ENCODE measurements at regions not wholly inside any gene's neighbourhood (a gene's known extent, or its start where the extent isn't known, plus 50 kb on each side); places are given as distances from the start of the nearest gene placed in this dataset.

DNA sequence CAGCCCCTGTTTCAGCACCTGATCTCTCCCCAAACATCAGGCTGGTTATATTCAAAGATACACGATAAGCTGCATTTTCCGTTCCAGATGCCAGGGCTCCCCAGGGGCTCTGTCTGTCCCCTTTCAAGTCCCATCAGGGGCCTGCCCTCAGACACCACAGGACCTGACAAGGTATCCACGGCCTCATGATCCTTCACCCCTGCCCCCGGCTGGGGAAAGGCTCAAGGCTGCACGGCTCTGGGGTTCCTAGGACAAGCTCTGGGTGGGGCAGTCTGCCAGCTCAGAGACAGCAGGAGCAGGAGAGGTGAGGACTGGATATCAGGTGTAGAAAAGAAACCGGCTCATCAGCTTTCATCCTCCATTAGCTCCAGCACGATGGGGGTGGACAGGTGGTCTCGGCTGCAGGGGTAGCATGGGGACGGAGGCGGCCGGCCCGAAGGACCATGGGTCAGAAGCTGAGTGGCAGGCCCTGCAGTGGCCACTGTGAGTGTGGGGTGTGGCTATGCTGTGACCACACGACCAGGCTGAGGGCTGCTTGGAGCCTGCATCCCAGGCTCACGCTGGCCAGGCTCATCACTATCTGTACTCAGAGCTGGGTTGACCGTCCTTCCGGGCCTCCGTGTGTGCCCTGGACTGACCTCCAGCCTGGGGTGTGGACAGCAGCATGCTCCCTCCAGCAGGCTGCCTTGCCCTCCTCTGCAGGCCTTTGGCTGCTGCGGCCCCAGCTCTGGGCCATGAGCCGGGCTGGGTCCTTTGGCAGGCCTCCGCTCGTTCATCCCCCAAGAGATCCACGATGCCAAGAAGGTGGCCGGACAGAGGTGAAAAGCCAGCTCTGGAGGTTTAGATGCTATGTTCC lies 386.2 kb downstream of the THBS2 start:
- Mint-ChIP-seq H3K4me3 (ENCODE audit: low read depth) (no peak overlapping the region), H3K36me3 (ENCODE audit: low read depth) (no peaks in the 10 kb centered on the region), H3K9me3 (no peaks in the 10 kb centered on the region), H3K27ac (no peak overlapping the region), H3K4me1 (ENCODE audit: low read depth) (no peaks in the 10 kb centered on the region), H3K27me3 (ENCODE audit: low read depth) (no peaks in the 10 kb centered on the region)
- intact Hi-C loops (cut with micrococcal nuclease), result no loop called here
- no peak for DNase-seq (ENCODE audit: low spot score)

DNA sequence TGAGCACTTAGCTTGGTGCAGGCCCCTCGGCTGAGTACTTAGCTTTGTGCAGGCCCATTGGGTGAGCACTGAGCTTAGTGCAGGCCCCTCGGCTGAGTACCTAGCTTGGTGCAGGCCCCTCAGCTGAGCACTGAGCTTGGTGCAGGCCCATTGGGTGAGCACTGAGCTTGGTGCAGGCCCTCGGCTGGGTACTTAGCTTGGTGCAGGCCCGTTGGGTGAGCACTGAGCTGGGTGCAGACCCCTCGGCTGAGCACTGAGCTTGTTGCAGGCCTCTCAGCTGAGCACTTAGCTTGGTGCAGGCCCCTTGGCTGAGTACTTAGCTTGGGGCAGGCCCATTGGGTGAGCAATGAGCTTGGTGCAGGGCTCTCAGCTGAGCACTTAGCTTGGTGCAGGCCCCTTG lies 387.1 kb downstream of the THBS2 start:
- H3K4me1 Mint-ChIP-seq (ENCODE audit: low read depth), result no peaks in the 10 kb centered on the region
- H3K27me3 Mint-ChIP-seq (ENCODE audit: low read depth), result no peaks in the 10 kb centered on the region
- no peak overlapping the region for H3K4me3 Mint-ChIP-seq (ENCODE audit: low read depth)
- intact Hi-C loops (cut with micrococcal nuclease), result no loop called here
- DNase-seq (ENCODE audit: low spot score), result no peak
- H3K36me3 Mint-ChIP-seq (ENCODE audit: low read depth), result no peaks in the 10 kb centered on the region
- no peaks in the 10 kb centered on the region for H3K9me3 Mint-ChIP-seq
- H3K27ac Mint-ChIP-seq, result no peak overlapping the region

DNA sequence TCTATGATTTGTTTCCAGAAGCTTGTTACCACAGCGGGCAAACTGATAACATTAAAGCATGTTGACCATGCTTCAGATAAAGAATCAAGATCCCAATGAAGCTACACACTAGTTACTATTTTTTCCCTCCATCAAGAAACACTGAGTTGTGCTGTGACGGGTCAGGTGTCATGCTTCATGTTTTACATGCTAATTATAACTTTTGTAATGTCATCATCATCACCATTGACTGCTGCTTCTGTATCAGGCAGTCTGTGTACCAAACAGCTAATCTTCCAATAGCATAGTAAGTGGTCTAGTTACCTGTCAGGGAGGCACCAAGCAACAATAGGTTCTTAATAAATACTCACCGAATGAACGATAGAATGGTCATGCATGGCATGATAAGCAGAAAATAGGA lies 388.1 kb downstream of the THBS2 start:
- Mint-ChIP-seq H3K27ac (no peak overlapping the region), H3K4me1 (ENCODE audit: low read depth) (no peaks in the 10 kb centered on the region), H3K4me3 (ENCODE audit: low read depth) (no peak overlapping the region), H3K9me3 (no peaks in the 10 kb centered on the region), H3K36me3 (ENCODE audit: low read depth) (no peaks in the 10 kb centered on the region), H3K27me3 (ENCODE audit: low read depth) (no peaks in the 10 kb centered on the region)
- intact Hi-C loops (cut with micrococcal nuclease), result no loop called here
- no peak for DNase-seq (ENCODE audit: low spot score)

- Mint-ChIP-seq H3K36me3 (ENCODE audit: low read depth) (no peaks in the 10 kb centered on the region), H3K4me3 (ENCODE audit: low read depth) (no peak overlapping the region), H3K4me1 (ENCODE audit: low read depth) (no peaks in the 10 kb centered on the region)
These were observed 388.8 kb downstream of the THBS2 start for GRCh38 chr6:168864541-168865460.

DNA sequence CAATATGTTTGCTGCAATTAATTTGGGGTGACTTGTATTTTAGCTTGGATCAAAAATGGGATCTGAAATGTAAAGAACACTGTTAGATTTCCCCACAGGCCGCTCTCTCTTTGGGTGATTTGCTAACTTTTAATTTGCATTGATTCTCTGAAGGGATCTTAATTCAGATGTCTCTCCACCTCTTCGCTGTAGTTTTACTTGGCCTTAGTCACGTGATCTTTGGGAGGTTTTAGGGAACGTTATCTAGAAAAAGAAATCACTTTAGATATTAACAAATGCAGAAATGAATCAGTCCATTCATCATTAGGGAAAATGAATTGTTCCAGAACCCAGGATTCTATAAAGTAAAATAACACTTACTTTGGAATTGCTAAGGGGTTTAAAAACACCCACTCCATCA lies 390.2 kb downstream of the THBS2 start:
- Mint-ChIP-seq H3K27ac (no peak overlapping the region), H3K36me3 (ENCODE audit: low read depth) (no peaks in the 10 kb centered on the region), H3K4me1 (ENCODE audit: low read depth) (no peaks in the 10 kb centered on the region), H3K27me3 (ENCODE audit: low read depth) (no peaks in the 10 kb centered on the region), H3K9me3 (no peaks in the 10 kb centered on the region), H3K4me3 (ENCODE audit: low read depth) (no peak overlapping the region)
- intact Hi-C loops (cut with micrococcal nuclease), result no loop called here
- DNase-seq (ENCODE audit: low spot score), result no peak

More at GRCh38 chr6:168864541-168865460, 388.8 kb downstream of the THBS2 start:
- Mint-ChIP-seq H3K27me3 (ENCODE audit: low read depth) (no peaks in the 10 kb centered on the region), H3K9me3 (no peaks in the 10 kb centered on the region), H3K27ac (no peak overlapping the region)
- no peak for DNase-seq (ENCODE audit: low spot score)
- intact Hi-C loops (cut with micrococcal nuclease), result no loop called here

- intact Hi-C loops (cut with micrococcal nuclease), result no loop called here
- Mint-ChIP-seq H3K27ac (no peak overlapping the region), H3K4me1 (ENCODE audit: low read depth) (no peaks in the 10 kb centered on the region)
These were observed 391.2 kb downstream of the THBS2 start for GRCh38 chr6:168862346-168862980.

GRCh38 chr6:168860987-168861386 lies 392.7 kb downstream of the THBS2 start:
- Mint-ChIP-seq H3K4me1 (ENCODE audit: low read depth) (no peaks in the 10 kb centered on the region), H3K36me3 (ENCODE audit: low read depth) (no peaks in the 10 kb centered on the region), H3K27ac (no peak overlapping the region), H3K9me3 (no peaks in the 10 kb centered on the region), H3K4me3 (ENCODE audit: low read depth) (no peak overlapping the region), H3K27me3 (ENCODE audit: low read depth) (no peaks in the 10 kb centered on the region)
- intact Hi-C loops (cut with micrococcal nuclease), result no loop called here
- DNase-seq (ENCODE audit: low spot score), result no peak

More at GRCh38 chr6:168862346-168862980, 391.2 kb downstream of the THBS2 start:
- Mint-ChIP-seq H3K9me3 (no peaks in the 10 kb centered on the region), H3K36me3 (ENCODE audit: low read depth) (no peaks in the 10 kb centered on the region), H3K27me3 (ENCODE audit: low read depth) (no peaks in the 10 kb centered on the region), H3K4me3 (ENCODE audit: low read depth) (no peak overlapping the region)
- DNase-seq (ENCODE audit: low spot score), result no peak

- Mint-ChIP-seq H3K4me1 (ENCODE audit: low read depth) (no peaks in the 10 kb centered on the region), H3K4me3 (ENCODE audit: low read depth) (no peak overlapping the region), H3K9me3 (no peaks in the 10 kb centered on the region), H3K27me3 (ENCODE audit: low read depth) (no peaks in the 10 kb centered on the region), H3K36me3 (ENCODE audit: low read depth) (no peaks in the 10 kb centered on the region), H3K27ac (no peak overlapping the region)
- intact Hi-C loops (cut with micrococcal nuclease), result no loop called here
- DNase-seq (ENCODE audit: low spot score), result no peak
These were observed 393.3 kb downstream of the THBS2 start for GRCh38 chr6:168860341-168860740.

DNA sequence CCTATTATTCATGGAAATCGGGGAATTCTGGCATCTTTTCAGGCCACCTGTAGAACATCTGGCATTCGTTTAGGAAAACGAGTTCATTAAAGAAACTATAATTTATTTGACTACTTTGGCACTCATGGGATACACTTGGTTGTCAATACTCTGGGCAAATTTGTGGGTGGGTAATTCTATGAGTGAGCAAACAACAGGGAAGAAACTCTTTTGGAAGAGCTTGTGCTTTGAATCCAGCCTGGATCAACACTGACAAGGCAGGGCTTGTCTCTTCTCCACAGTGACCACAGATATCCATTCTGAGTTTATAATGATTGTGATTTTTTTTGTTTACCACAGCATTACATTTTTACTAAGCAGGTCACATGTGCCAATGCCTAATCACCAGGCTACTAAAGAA lies 394.7 kb downstream of the THBS2 start:
- DNase-seq (ENCODE audit: low spot score), result no peak
- no peak overlapping the region for H3K4me3 Mint-ChIP-seq (ENCODE audit: low read depth)
- no peaks in the 10 kb centered on the region for H3K9me3 Mint-ChIP-seq
- H3K36me3 Mint-ChIP-seq (ENCODE audit: low read depth), result no peaks in the 10 kb centered on the region
- intact Hi-C loops (cut with micrococcal nuclease), result no loop called here
- no peak overlapping the region for H3K27ac Mint-ChIP-seq
- H3K4me1 Mint-ChIP-seq (ENCODE audit: low read depth), result no peaks in the 10 kb centered on the region
- no peaks in the 10 kb centered on the region for H3K27me3 Mint-ChIP-seq (ENCODE audit: low read depth)

DNA sequence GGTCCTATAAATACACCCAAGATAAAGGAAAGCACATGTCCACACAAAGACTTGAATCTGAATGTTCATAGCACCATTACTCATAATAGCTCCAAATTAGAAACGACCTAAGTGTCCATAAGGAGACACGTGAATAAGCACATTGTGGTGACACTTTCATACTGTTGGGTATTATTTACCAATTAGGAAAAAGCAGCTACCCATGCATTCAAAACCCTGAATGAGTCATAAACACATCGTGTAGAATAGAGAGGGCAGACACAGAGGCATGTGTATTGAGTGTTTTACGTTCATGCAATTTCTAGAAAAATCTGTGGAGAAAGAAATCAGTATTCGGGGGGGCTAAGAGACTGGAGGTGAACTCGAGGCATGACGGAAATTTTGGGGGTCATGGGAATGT lies 396.7 kb downstream of the THBS2 start:
- H3K27me3 Mint-ChIP-seq (ENCODE audit: low read depth), result no peaks in the 10 kb centered on the region
- intact Hi-C loops (cut with micrococcal nuclease), result no loop called here
- H3K9me3 Mint-ChIP-seq, result no peaks in the 10 kb centered on the region
- no peak for DNase-seq (ENCODE audit: low spot score)
- H3K4me1 Mint-ChIP-seq (ENCODE audit: low read depth), result no peaks in the 10 kb centered on the region
- H3K27ac Mint-ChIP-seq, result no peak overlapping the region
- H3K36me3 Mint-ChIP-seq (ENCODE audit: low read depth), result no peaks in the 10 kb centered on the region
- H3K4me3 Mint-ChIP-seq (ENCODE audit: low read depth), result no peak overlapping the region

- Mint-ChIP-seq H3K4me1 (ENCODE audit: low read depth) (no peaks in the 10 kb centered on the region), H3K27me3 (ENCODE audit: low read depth) (no peaks in the 10 kb centered on the region), H3K9me3 (peaks cover 5% of the 10 kb centered on the region), H3K4me3 (ENCODE audit: low read depth) (no peak overlapping the region), H3K36me3 (ENCODE audit: low read depth) (no peaks in the 10 kb centered on the region), H3K27ac (no peak overlapping the region)
- intact Hi-C loops (cut with micrococcal nuclease), result no loop called here
- DNase-seq (ENCODE audit: low spot score), result no peak
These were observed 401.2 kb downstream of the THBS2 start for GRCh38 chr6:168852376-168852884.

DNA sequence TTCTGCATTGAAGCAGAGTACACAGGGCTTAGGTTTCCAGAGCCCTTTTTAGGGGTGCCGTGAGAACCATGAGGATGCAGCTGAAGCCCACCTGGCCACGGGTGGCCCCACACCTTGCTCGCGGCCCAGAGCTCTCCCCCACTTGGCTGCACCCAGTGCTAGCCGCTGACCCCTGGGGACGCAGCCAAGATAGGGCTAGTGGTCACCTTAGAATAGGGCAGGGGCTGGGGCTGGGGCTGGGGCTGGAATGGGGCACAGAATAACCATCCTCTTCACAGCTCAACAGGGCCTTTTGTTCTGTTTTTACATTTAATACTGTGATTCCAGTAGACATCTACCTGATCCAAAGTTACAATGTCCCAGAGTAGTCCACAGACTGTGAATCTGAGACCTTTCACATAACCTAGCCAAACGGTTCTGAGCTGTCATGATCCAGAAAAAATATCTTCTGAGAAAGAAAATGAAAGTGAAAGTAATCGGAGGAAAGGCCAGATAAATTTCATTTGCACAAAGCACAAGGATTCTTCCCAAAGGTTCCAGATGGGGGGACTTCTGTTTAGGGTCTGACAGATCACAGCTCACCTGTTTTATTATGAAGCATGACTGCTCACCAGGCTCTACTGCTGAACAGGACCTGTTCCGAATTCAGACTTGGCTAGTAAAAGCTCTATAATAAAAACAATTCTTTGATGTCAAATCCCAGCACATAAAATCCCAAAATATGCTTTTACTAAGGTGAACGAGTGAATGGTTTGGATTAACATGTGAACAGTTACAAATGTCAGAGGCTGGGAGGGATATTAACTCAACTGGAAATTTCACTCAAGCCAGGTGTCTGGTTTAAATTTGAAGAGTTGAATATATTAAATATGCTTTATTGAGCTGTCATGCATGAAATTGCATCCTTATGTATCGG lies 401.9 kb downstream of the THBS2 start:
- intact Hi-C loops (cut with micrococcal nuclease), result no loop called here
- no peak for DNase-seq (ENCODE audit: low spot score)
- Mint-ChIP-seq H3K36me3 (ENCODE audit: low read depth) (no peaks in the 10 kb centered on the region), H3K4me1 (ENCODE audit: low read depth) (no peaks in the 10 kb centered on the region), H3K27ac (no peak overlapping the region), H3K27me3 (ENCODE audit: low read depth) (no peaks in the 10 kb centered on the region), H3K4me3 (ENCODE audit: low read depth) (no peak overlapping the region), H3K9me3 (peaks cover 5% of the 10 kb centered on the region)

Data from activated T-helper 2 cell treated with anti-CD3 and anti-CD28 coated beads, Interferon-gamma antibody, Interleukin-2, Interleukin-4, amounts not matched to agents 10 μg/mL and 5 μg/mL and 100 μg/mL, durations not matched to agents 14 hours and 24 hours and 36 hours (primary cell).